AG09309 (cell line): ENCODE measurements at regions not wholly inside any gene's neighbourhood (a gene's known extent, or its start where the extent isn't known, plus 50 kb on each side); places are given as distances from the start of the nearest gene placed in this dataset.

Source experiments
- DNase-seq: peaks from one replicate; pipeline ENCODE4 v3.0.0-alpha.2; 2010; ENCODE audit warnings: low read depth
- H3K4me3 ChIP-seq: 2 replicates; pipeline ENCODE4 v1.5.1; 2011; ENCODE audit warnings: mild to moderate bottlenecking, low read depth, low read length, moderate library complexity; ENCODE audit not compliant: control insufficient read depth
- CTCF ChIP-seq: IDR thresholded peaks from 2 replicates; pipeline ENCODE4 v1.5.1; 2011; ENCODE audit warnings: mild to moderate bottlenecking, low read depth, low read length, inconsistent platforms; ENCODE audit not compliant: insufficient read depth, control insufficient read depth; ENCODE audit errors: missing control alignments

- no peak for TF ChIP-seq CTCF
- DNase-seq, result no peak
- H3K4me3 ChIP-seq, result no peak overlapping the region
These were observed 204.0 kb upstream of the LRRC3B start for GRCh38 chr3:26418553-26418952.

- no peak for TF ChIP-seq CTCF
- H3K4me3 ChIP-seq, result no peak overlapping the region
- no peak for DNase-seq
These were observed 200.2 kb upstream of the LRRC3B start for GRCh38 chr3:26422415-26422814.

- no peak for TF ChIP-seq CTCF
- H3K4me3 ChIP-seq, result no peak overlapping the region
- DNase-seq, result no peak
These were observed 197.5 kb upstream of the LRRC3B start for GRCh38 chr3:26425076-26425475.

GRCh38 chr3:26428992-26429391 is 193.6 kb upstream of the LRRC3B start:
- no peak for DNase-seq
- TF ChIP-seq CTCF, result no peak

GRCh38 chr3:26437678-26438077 is 184.9 kb upstream of the LRRC3B start:
- no peak for DNase-seq
- no peak for TF ChIP-seq CTCF
- no peak overlapping the region for H3K4me3 ChIP-seq

More at GRCh38 chr3:26428992-26429391, 193.6 kb upstream of the LRRC3B start:
- H3K4me3 ChIP-seq, result no peak overlapping the region

- DNase-seq, result no peak
- H3K4me3 ChIP-seq, result no peak overlapping the region
- TF ChIP-seq CTCF, result no peak
These were observed 184.1 kb upstream of the LRRC3B start for GRCh38 chr3:26438325-26438940.
